ENCODE measurements at regions not wholly inside any gene's neighbourhood (a gene's known extent, or its start where the extent isn't known, plus 50 kb on each side); places are given as distances from the start of the nearest gene placed in this dataset.

DNA sequence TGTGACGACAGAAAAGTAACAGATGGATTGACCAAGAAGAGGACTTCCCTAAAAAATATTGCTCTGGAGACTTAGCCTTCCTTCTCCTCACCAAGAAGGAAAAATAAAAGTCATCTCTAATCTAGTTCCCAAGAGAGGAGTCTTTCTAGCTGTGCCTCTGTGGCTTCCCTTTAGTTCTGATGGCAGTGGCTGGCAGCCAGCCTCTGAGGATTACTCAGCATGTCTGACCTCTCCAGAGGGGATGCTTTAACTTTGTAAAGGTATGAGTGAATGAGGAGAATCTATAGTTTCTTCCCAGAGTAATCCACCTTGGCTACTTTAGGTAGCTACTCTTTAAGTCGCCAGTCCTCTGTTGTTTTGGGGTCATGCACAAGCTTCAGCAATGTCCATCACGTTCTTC, 163.9 kb upstream of the KIT start:
- TF ChIP-seq, protein P1, sequence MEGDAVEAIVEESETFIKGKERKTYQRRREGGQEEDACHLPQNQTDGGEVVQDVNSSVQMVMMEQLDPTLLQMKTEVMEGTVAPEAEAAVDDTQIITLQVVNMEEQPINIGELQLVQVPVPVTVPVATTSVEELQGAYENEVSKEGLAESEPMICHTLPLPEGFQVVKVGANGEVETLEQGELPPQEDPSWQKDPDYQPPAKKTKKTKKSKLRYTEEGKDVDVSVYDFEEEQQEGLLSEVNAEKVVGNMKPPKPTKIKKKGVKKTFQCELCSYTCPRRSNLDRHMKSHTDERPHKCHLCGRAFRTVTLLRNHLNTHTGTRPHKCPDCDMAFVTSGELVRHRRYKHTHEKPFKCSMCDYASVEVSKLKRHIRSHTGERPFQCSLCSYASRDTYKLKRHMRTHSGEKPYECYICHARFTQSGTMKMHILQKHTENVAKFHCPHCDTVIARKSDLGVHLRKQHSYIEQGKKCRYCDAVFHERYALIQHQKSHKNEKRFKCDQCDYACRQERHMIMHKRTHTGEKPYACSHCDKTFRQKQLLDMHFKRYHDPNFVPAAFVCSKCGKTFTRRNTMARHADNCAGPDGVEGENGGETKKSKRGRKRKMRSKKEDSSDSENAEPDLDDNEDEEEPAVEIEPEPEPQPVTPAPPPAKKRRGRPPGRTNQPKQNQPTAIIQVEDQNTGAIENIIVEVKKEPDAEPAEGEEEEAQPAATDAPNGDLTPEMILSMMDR (IDR thresholded peaks at IDR 0.05; ENCODE audit: low read depth, low read length, missing input control): no peak
- TF ChIP-seq NR2F2 (IDR thresholded peaks at IDR 0.05): no peak
- no peak for TF ChIP-seq TAF1 (conservative IDR thresholded peaks at IDR 0.05)
- no peak for TF ChIP-seq YY1 (IDR thresholded peaks at IDR 0.05)
- TF ChIP-seq, protein P2, sequence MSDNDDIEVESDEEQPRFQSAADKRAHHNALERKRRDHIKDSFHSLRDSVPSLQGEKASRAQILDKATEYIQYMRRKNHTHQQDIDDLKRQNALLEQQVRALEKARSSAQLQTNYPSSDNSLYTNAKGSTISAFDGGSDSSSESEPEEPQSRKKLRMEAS (IDR thresholded peaks at IDR 0.05): no peak
- TF ChIP-seq GABPA (IDR thresholded peaks at IDR 0.05 in 1 of 2, conservative IDR thresholded peaks at IDR 0.05 in 1 of 2): no peak
- TF ChIP-seq, protein P3, sequence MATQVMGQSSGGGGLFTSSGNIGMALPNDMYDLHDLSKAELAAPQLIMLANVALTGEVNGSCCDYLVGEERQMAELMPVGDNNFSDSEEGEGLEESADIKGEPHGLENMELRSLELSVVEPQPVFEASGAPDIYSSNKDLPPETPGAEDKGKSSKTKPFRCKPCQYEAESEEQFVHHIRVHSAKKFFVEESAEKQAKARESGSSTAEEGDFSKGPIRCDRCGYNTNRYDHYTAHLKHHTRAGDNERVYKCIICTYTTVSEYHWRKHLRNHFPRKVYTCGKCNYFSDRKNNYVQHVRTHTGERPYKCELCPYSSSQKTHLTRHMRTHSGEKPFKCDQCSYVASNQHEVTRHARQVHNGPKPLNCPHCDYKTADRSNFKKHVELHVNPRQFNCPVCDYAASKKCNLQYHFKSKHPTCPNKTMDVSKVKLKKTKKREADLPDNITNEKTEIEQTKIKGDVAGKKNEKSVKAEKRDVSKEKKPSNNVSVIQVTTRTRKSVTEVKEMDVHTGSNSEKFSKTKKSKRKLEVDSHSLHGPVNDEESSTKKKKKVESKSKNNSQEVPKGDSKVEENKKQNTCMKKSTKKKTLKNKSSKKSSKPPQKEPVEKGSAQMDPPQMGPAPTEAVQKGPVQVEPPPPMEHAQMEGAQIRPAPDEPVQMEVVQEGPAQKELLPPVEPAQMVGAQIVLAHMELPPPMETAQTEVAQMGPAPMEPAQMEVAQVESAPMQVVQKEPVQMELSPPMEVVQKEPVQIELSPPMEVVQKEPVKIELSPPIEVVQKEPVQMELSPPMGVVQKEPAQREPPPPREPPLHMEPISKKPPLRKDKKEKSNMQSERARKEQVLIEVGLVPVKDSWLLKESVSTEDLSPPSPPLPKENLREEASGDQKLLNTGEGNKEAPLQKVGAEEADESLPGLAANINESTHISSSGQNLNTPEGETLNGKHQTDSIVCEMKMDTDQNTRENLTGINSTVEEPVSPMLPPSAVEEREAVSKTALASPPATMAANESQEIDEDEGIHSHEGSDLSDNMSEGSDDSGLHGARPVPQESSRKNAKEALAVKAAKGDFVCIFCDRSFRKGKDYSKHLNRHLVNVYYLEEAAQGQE (IDR thresholded peaks at IDR 0.05): no peak
- TF ChIP-seq FOXA2 (IDR thresholded peaks at IDR 0.05): no peak
- TF ChIP-seq RAD21 (IDR thresholded peaks at IDR 0.05): no peak
